Activated naive CD4-positive, alpha-beta T cell treated with anti-CD3 and anti-CD28 coated beads for 36 hours (primary cell): ENCODE measurements at regions not wholly inside any gene's neighbourhood (a gene's known extent, or its start where the extent isn't known, plus 50 kb on each side); places are given as distances from the start of the nearest gene placed in this dataset.
"Not testable (repeated sequence)": the region's sequence is repeated elsewhere in the genome, so short reads cannot be mapped to it uniquely, and the experiment has no call there.

Experiments used
- CTCF ChIA-PET: fragments of 350-600 bp; sonication (Branson Sonifier 250); formaldehyde crosslinking; loops from one replicate; lab custom pipeline; 2021; ENCODE audit warnings: antibody characterized with exemption; lab: Charles Lee
- DNase-seq: peaks from one replicate; pipeline ENCODE4 v3.0.0-alpha.2; 2020
- H3K27ac Mint-ChIP-seq: one replicate; pipeline ENCODE4 v1.8.0; 2021; ENCODE audit warnings: mild to moderate bottlenecking, mixed read lengths
- H3K27me3 Mint-ChIP-seq: one replicate; pipeline ENCODE4 v1.8.0; 2021; ENCODE audit warnings: low read depth, mixed read lengths
- H3K36me3 Mint-ChIP-seq: one replicate; pipeline ENCODE4 v1.8.0; 2021; ENCODE audit warnings: low read depth, mixed read lengths
- H3K4me1 Mint-ChIP-seq: one replicate; pipeline ENCODE4 v1.8.0; 2021; ENCODE audit warnings: low read depth, mixed read lengths
- H3K4me3 Mint-ChIP-seq: one replicate; pipeline ENCODE4 v1.8.0; 2021; ENCODE audit warnings: mild to moderate bottlenecking, moderate library complexity, mixed read lengths
- H3K9me3 Mint-ChIP-seq: one replicate; pipeline ENCODE4 v1.8.0; 2021; ENCODE audit warnings: mixed read lengths
- intact Hi-C: fragments of 100-400 bp; cut with micrococcal nuclease; formaldehyde crosslinking; loops from one replicate; pipeline ENCODE4 v1.15.1; 2023

GRCh38 chr16:31975826-31976419, 102.3 kb downstream of the ZNF267 start:
- CTCF ChIA-PET, H3K9me3 Mint-ChIP-seq, H3K27me3 Mint-ChIP-seq, intact Hi-C loops, H3K36me3 Mint-ChIP-seq, DNase-seq, H3K4me3 Mint-ChIP-seq, H3K4me1 Mint-ChIP-seq, H3K27ac Mint-ChIP-seq: not testable (repeated sequence)

GRCh38 chr16:31978463-31978862, 104.9 kb downstream of the ZNF267 start:
- H3K27ac Mint-ChIP-seq, intact Hi-C loops, CTCF ChIA-PET, H3K36me3 Mint-ChIP-seq, H3K4me3 Mint-ChIP-seq, H3K9me3 Mint-ChIP-seq, DNase-seq, H3K4me1 Mint-ChIP-seq, H3K27me3 Mint-ChIP-seq: not testable (repeated sequence)

DNA sequence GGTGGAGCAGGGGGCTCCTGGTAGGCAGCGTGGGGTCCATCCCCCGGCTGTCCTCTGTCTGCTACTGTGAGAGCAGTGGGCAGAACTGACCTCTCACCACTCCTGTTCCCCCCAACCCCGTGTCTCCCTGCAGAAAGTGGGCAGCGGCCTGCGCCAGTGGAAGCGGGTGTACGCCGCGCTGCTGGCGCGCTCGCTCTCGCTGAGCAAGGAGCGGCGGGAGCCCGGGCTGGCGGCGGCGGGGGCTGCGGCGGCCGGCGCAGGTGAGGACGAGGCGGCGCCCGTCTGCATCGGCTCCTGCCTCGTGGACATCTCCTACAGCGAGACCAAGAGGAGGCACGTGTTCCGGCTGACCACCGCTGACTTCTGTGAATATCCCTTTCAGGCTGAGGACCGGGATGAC, 108.1 kb downstream of the ZNF267 start:
- DNase-seq, H3K4me1 Mint-ChIP-seq, H3K27me3 Mint-ChIP-seq, H3K9me3 Mint-ChIP-seq, H3K36me3 Mint-ChIP-seq, H3K4me3 Mint-ChIP-seq, H3K27ac Mint-ChIP-seq, CTCF ChIA-PET: not testable (repeated sequence)
- intact Hi-C loops, result loop anchor here (10.0 kb wide), 1 partner anchor 117 kb away; no protein-coding TSS in a partner anchor

DNA sequence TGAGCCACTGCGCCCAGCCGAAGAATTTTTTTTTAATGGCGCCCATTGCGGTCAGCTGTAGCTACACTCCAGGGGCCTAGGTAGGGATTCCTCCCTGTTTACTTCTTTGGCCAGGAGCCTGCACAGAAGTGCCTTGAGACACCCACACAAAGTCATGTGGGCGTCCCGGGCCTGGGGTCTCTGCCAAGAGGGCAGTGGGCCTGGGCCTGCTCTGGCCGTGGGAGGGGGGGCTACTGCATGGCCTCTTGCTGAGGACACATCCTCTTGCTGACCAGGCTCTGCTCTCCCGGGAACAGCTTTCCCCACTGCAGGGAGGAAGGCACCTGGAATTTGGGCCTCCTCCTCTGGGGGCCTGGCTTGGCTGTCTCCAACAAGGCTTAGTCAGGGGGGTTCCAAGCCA, 109.4 kb downstream of the ZNF267 start:
- H3K9me3 Mint-ChIP-seq, H3K27ac Mint-ChIP-seq, CTCF ChIA-PET, H3K4me1 Mint-ChIP-seq, DNase-seq, H3K27me3 Mint-ChIP-seq, H3K36me3 Mint-ChIP-seq, H3K4me3 Mint-ChIP-seq: not testable (repeated sequence)
- intact Hi-C loops, result loop anchor here (10.0 kb wide), 1 partner anchor 118 kb away; no protein-coding TSS in a partner anchor

DNA sequence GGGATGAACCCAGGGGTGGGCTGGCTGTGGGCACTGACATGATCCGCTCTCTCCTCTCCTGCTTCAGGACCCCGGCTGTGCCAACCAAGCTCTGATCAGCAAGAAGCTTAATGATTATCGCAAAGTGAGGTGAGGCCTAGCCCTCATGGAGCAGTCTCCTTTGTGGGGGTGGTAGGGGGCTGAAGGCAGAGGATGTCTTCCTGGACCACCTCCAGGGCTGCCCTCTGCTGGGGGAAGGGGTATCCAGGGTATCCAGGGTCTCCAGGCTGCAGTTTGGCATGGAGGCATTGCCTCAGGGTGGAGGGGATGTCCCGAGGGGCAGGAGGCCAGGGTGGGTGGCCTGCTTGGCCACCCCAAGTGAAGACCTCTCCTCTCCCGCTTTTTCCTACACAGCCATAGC, 110.1 kb downstream of the ZNF267 start:
- DNase-seq, H3K4me1 Mint-ChIP-seq, H3K27me3 Mint-ChIP-seq, CTCF ChIA-PET, H3K4me3 Mint-ChIP-seq, H3K36me3 Mint-ChIP-seq, H3K27ac Mint-ChIP-seq, H3K9me3 Mint-ChIP-seq: not testable (repeated sequence)
- intact Hi-C loops, result loop anchor here (10.0 kb wide), 1 partner anchor 119 kb away; no protein-coding TSS in a partner anchor

- H3K36me3 Mint-ChIP-seq, H3K9me3 Mint-ChIP-seq, H3K4me1 Mint-ChIP-seq, H3K27me3 Mint-ChIP-seq, DNase-seq, H3K4me3 Mint-ChIP-seq, H3K27ac Mint-ChIP-seq, CTCF ChIA-PET: not testable (repeated sequence)
- intact Hi-C loops, result loop anchor here (10.0 kb wide), 1 partner anchor 122 kb away; no protein-coding TSS in a partner anchor
Observed at GRCh38 chr16:31986895-31987294, 113.3 kb downstream of the ZNF267 start.

DNA sequence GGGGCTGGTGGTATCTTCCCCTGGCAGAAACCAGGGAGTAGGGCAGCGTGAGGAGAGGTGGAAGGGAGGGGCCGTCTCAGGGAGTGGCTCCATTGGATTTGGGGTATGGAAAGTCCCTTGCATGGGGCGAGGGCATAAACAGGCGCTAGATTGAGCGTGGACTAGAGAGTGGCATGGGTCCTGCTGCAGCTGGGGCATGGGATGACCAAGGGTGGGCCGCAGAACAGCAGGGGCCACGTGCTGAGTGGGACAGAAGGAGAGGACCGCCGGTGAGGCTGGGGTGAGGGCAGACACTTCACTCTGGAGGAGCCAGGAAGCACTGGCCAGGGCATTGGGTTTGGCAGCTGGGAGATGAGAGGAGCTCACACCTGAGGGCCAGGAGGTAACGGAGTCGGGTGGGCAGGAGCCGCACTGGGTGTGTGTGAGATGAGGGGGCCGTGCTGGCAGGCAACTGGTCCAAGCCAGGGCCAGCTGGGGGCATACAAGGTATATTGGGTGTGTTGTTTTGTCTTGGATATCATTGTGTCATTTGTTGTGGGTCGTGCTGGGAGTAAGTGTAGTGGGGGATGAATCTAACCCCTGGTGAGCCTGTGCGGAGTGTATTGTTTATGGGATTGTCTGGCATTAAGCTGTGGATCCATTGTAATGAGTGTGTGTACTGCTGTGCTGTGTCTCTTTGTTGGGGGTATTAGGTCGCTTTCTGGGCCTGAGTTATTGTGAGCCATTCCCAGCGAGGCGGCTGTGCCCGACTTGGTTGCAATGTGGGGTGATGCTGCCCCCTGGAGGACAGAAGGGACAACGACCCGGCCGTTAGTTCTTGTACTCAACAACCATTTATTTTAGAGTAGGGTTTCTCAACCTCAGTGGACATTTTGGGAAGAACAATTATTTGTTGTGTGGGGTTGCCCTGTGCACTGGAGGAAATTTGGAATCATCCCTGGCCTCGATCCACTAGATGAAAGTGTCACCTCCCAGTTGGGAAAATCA, 115.3 kb downstream of the ZNF267 start:
- H3K4me3 Mint-ChIP-seq, H3K4me1 Mint-ChIP-seq, H3K27me3 Mint-ChIP-seq, H3K27ac Mint-ChIP-seq, H3K9me3 Mint-ChIP-seq, CTCF ChIA-PET, H3K36me3 Mint-ChIP-seq: not testable (repeated sequence)
- DNase-seq, result peak; percentile 74
- intact Hi-C loops, result loop anchor here (10.0 kb wide), 1 partner anchor 124 kb away; no protein-coding TSS in a partner anchor

DNA sequence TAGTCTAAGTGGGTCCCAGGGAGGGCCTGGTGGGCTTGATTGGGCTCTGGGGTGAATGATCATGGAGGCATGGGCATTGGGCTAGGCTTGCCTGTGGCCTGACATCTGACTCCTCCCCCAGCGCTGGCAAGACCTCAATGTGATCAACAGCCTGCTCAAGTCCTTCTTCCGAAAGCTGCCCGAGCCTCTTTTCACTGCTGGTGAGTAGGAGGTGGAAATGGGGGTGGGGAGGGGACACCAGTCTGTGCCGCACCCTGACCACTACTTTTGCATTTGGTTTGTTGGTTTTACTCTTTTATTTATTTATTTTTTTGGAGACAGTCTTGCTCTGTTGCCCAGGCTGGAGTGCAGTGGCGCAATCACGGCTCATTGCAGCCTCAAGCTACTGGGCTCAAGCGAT, 116.7 kb downstream of the ZNF267 start:
- H3K36me3 Mint-ChIP-seq, H3K9me3 Mint-ChIP-seq, intact Hi-C loops, H3K4me1 Mint-ChIP-seq, H3K27me3 Mint-ChIP-seq, DNase-seq, H3K4me3 Mint-ChIP-seq, H3K27ac Mint-ChIP-seq: not testable (repeated sequence)
- CTCF ChIA-PET, result interaction anchor here (1.2 kb wide), 1 partner anchor 131 kb away, joined by 4 read pairs; no protein-coding TSS in a partner anchor

DNA sequence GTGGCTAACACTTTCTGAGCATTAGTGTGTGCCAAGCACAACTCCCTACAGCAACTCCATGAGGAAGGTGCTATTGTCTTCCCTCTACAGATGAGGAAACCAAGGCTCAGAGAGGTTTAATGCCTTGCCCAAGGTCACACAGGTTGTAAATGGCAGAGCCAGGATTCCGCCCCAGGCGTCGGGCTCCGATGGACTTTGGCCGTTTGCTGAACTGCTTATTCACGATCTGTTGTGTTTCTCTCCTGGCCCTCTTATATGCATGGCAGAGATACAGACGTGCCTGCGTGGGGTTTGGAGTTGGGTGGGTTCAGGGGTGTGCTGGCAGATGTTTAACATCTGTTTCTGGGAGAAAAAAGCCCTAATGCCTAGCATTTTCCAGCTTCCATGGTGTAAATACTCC, 117.4 kb downstream of the ZNF267 start:
- H3K4me3 Mint-ChIP-seq, H3K9me3 Mint-ChIP-seq, DNase-seq, H3K27ac Mint-ChIP-seq, H3K36me3 Mint-ChIP-seq, H3K27me3 Mint-ChIP-seq, H3K4me1 Mint-ChIP-seq, intact Hi-C loops: not testable (repeated sequence)
- CTCF ChIA-PET, result interaction anchor here (1.2 kb wide), 1 partner anchor 132 kb away, joined by 4 read pairs; no protein-coding TSS in a partner anchor

DNA sequence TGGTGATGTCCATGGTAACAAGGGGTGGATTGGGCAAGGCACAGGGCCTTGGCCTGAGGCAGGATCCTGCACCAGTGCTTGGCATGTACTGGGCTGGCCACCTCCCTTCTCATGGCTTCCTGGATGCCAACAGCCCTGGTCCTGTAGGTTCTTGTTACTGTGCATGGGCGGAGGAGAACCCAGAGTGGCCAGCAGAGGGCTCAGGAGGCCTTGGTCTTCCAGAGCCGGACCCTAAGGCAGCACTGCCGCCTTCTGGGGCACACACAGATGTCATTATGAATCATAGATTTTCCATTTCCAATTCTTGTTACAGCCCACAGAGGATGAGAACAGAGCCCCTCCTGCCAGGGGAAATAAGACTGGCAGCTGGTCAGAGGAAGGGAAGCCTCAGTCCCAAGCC, 122.7 kb downstream of the ZNF267 start:
- H3K4me1 Mint-ChIP-seq, H3K27ac Mint-ChIP-seq, H3K4me3 Mint-ChIP-seq, H3K9me3 Mint-ChIP-seq, H3K36me3 Mint-ChIP-seq, CTCF ChIA-PET, H3K27me3 Mint-ChIP-seq, intact Hi-C loops: not testable (repeated sequence)
- DNase-seq, result peak; percentile 64

- CTCF ChIA-PET, DNase-seq, H3K4me3 Mint-ChIP-seq, intact Hi-C loops, H3K27me3 Mint-ChIP-seq, H3K4me1 Mint-ChIP-seq, H3K9me3 Mint-ChIP-seq, H3K36me3 Mint-ChIP-seq, H3K27ac Mint-ChIP-seq: not testable (repeated sequence)
Observed at GRCh38 chr16:32002496-32002895, 128.9 kb downstream of the ZNF267 start.

- intact Hi-C loops, H3K4me1 Mint-ChIP-seq, H3K36me3 Mint-ChIP-seq, H3K9me3 Mint-ChIP-seq, H3K4me3 Mint-ChIP-seq, CTCF ChIA-PET, H3K27ac Mint-ChIP-seq, DNase-seq, H3K27me3 Mint-ChIP-seq: not testable (repeated sequence)
Observed at GRCh38 chr16:32003819-32004218, 130.2 kb downstream of the ZNF267 start.
